Smooth muscle cell (in vitro differentiated cells): ENCODE measurements at regions not wholly inside any gene's neighbourhood (a gene's known extent, or its start where the extent isn't known, plus 50 kb on each side); places are given as distances from the start of the nearest gene placed in this dataset.

Experiments used
- DNase-seq: peaks from one replicate; lab custom pipeline; 2025; ENCODE audit not compliant: unreplicated experiment; lab: John Stamatoyannopoulos, UW
- H2AFZ ChIP-seq: fragments of 200-600 bp; sonication (generic); 2 replicates; pipeline ENCODE4 v1.6.0; 2016; ENCODE audit warnings: antibody characterized with exemption, low read depth, mild to moderate bottlenecking
- H3F3A ChIP-seq: fragments of 200-600 bp; sonication (generic); 2 replicates; pipeline ENCODE4 v1.6.0; 2017; ENCODE audit warnings: antibody characterized with exemption, low read depth
- H3K27ac ChIP-seq: fragments of 200-600 bp; sonication (generic); 2 replicates; pipeline ENCODE4 v1.5.1; 2016; ENCODE audit warnings: low read depth, mild to moderate bottlenecking
- H3K27me3 ChIP-seq: fragments of 200-600 bp; sonication (generic); 2 replicates; pipeline ENCODE4 v1.6.1; 2016; ENCODE audit warnings: low read depth, mild to moderate bottlenecking
- H3K36me3 ChIP-seq: fragments of 200-600 bp; sonication (generic); 2 replicates; pipeline ENCODE4 v1.5.1; 2016; ENCODE audit warnings: low read depth
- H3K4me1 ChIP-seq: fragments of 200-600 bp; sonication (generic); 2 replicates; pipeline ENCODE4 v1.5.1; 2016; ENCODE audit warnings: low read depth
- H3K4me2 ChIP-seq: fragments of 200-600 bp; sonication (generic); 2 replicates; pipeline ENCODE4 v1.6.0; 2016; ENCODE audit warnings: mild to moderate bottlenecking
- H3K4me3 ChIP-seq: fragments of 200-600 bp; sonication (generic); 2 replicates; pipeline ENCODE4 v1.5.1; 2016; ENCODE audit warnings: mild to moderate bottlenecking
- H3K79me2 ChIP-seq: fragments of 200-600 bp; sonication (generic); 2 replicates; pipeline ENCODE4 v1.6.0; 2016; ENCODE audit warnings: low read depth, mild to moderate bottlenecking
- H3K9ac ChIP-seq: fragments of 200-600 bp; sonication (generic); 2 replicates; pipeline ENCODE4 v1.6.0; 2016; ENCODE audit warnings: low read depth
- H3K9me3 ChIP-seq: fragments of 200-600 bp; sonication (generic); replicated peaks from 2 replicates; pipeline ENCODE4 v1.5.1; 2016; ENCODE audit warnings: low read depth
- H4K20me1 ChIP-seq: fragments of 200-600 bp; sonication (generic); 2 replicates; pipeline ENCODE4 v1.6.0; 2016; ENCODE audit warnings: low read depth
- WGBS: methylation state at CpG from one replicate; pipeline ENCODE4 v1.1.7; 2016; ENCODE audit warnings: low lambda C conversion rate; 5-methylcytosine and 5-hydroxymethylcytosine counted together
- TF ChIP-seq, protein P1 (sequence below): fragments of 200-600 bp; sonication (generic); IDR thresholded peaks from 2 replicates; pipeline ENCODE4 v1.5.1; 2017; ENCODE audit warnings: borderline replicate concordance, mild to moderate bottlenecking, antibody characterized with exemption; ENCODE audit not compliant: insufficient read depth, poor library complexity, severe bottlenecking

DNA sequence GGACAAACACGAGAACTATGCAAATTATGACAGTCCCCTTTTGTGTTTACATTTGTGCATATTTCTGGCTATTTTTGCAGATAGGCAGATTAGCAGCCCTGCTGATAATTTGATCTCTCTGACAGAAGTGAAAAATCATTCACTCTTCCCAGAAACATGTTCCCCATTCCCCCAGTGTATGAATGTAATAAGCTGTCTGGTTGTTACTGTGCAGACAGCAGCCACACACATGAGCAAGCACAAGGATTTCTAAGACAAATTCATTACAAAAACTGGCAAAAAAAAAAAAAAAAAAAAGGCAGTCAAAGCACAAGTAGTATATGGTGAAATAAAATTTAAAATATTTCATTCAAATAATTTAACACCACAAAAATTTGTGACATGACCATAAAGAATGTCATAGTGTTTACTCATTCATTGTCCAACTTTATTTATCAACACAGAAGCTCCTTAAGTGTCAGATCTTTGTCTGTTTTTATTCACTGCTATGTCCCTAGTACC, 95.5 kb upstream of the VGLL2 start:
- Histone ChIP-seq H2AFZ (no peak overlapping the region), H3K27me3 (no peaks in the 10 kb centered on the region), H3K4me2 (no peak overlapping the region), H4K20me1 (no peaks in the 10 kb centered on the region), H3K9me3 (no peaks in the 10 kb centered on the region), H3K4me3 (no peak overlapping the region), H3K9ac (no peak overlapping the region), H3K36me3 (no peaks in the 10 kb centered on the region), H3K79me2 (no peaks in the 10 kb centered on the region), H3K4me1 (no peaks in the 10 kb centered on the region), H3K27ac (no peak overlapping the region), H3F3A (no peaks in the 10 kb centered on the region)
- no peak for DNase-seq
- 64% methylated on average over 1 of the region's 1 CpG for WGBS
- TF ChIP-seq, protein P1, sequence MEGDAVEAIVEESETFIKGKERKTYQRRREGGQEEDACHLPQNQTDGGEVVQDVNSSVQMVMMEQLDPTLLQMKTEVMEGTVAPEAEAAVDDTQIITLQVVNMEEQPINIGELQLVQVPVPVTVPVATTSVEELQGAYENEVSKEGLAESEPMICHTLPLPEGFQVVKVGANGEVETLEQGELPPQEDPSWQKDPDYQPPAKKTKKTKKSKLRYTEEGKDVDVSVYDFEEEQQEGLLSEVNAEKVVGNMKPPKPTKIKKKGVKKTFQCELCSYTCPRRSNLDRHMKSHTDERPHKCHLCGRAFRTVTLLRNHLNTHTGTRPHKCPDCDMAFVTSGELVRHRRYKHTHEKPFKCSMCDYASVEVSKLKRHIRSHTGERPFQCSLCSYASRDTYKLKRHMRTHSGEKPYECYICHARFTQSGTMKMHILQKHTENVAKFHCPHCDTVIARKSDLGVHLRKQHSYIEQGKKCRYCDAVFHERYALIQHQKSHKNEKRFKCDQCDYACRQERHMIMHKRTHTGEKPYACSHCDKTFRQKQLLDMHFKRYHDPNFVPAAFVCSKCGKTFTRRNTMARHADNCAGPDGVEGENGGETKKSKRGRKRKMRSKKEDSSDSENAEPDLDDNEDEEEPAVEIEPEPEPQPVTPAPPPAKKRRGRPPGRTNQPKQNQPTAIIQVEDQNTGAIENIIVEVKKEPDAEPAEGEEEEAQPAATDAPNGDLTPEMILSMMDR: no peak

DNA sequence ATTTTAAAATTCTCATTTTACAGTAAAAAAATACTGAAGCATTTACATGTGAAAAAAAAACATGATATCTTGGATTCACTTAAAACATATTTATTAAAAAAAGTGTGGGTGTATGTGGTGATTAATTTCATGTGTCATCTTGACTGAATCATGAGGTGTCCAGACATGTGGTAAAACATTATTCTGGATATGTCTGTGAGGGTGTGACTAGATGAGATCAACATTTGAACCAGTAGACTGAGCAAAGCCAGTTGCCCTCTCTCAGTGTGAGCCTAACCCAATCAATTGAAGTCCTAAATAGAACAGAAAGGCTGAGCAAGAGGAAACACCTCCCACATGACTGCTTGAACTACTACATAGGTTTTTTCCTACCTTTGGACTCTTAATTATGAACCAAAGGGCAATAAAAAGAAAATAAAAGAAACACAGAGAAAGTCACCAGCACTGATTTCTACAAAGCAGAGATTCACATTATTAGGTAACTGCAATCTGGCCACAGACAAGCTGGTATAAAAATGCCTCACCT, 90.5 kb upstream of the VGLL2 start:
- Histone ChIP-seq H3K4me1 (no peaks in the 10 kb centered on the region), H3K27ac (no peak overlapping the region), H3K36me3 (no peaks in the 10 kb centered on the region), H4K20me1 (no peaks in the 10 kb centered on the region), H3K79me2 (no peaks in the 10 kb centered on the region), H3F3A (no peaks in the 10 kb centered on the region), H3K4me2 (no peak overlapping the region), H2AFZ (no peak overlapping the region), H3K9ac (no peak overlapping the region), H3K9me3 (no peaks in the 10 kb centered on the region), H3K27me3 (no peaks in the 10 kb centered on the region), H3K4me3 (no peak overlapping the region)
- TF ChIP-seq, protein P1: no peak
- DNase-seq: no peak

DNA sequence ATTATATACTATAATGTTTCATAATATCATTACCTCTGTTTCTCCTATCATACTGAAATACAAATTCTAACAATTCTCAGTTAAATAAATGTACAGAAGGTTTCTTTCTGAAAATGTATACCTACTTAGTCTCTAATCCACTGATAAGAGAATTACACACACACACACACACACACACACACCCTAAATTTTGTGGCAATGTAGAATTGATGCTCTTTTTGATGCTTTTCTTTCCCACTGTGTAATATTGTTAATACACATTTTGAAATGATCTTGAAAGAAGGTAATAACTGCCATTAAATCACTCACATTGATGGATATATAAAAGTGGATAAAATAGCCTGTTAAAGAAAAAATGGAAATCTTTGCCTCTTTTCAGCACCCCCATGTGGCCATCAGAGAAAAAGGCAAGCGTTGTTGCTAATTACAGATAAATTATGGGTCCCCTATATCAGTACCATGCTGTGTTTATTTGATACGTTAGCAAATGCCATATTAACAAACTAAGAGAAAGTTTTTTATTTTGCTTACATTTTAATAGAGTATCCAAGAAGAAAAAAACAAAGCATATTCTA, 76.6 kb upstream of the VGLL2 start:
- H3K9ac ChIP-seq: no peak overlapping the region
- 10% methylated on average over 2 of the region's 2 CpGs for WGBS
- DNase-seq: no peak

DNA sequence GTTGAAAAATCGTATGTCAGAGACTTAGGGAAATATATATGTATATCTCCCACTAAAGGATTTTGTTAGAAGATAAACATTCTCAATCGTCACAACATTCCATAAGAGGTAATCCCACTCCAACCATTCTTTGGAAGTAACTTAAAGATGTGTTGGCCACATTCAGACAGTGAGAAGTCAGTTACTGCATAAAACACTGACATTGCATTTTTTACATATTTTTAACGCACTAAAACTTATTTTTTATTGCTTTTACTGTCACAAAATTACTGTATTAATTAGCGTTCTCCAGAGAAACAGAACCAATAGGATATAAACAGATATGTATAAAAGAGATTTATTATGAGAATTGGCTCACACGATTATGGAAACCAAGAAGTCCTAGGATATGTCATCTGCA, 74.3 kb upstream of the VGLL2 start:
- no peak for DNase-seq
- 83% methylated on average over 5 of the region's 5 CpGs for WGBS
- H2AFZ ChIP-seq: no peak overlapping the region
- no peaks in the 10 kb centered on the region for H3F3A ChIP-seq
- H3K27ac ChIP-seq: no peak overlapping the region
- no peak overlapping the region for H3K4me2 ChIP-seq
- H4K20me1 ChIP-seq: no peaks in the 10 kb centered on the region
- H3K79me2 ChIP-seq: no peaks in the 10 kb centered on the region
- H3K36me3 ChIP-seq: no peaks in the 10 kb centered on the region
- H3K27me3 ChIP-seq: no peaks in the 10 kb centered on the region
- TF ChIP-seq, protein P1: no peak
- H3K4me3 ChIP-seq: no peak overlapping the region
- H3K9ac ChIP-seq: no peak overlapping the region
- no peaks in the 10 kb centered on the region for H3K9me3 ChIP-seq
- no peaks in the 10 kb centered on the region for H3K4me1 ChIP-seq

More for the DNA sequence above, 76.6 kb upstream of the VGLL2 start:
- H3K27me3 ChIP-seq: no peaks in the 10 kb centered on the region
- no peak overlapping the region for H3K4me2 ChIP-seq
- no peaks in the 10 kb centered on the region for H3K36me3 ChIP-seq
- TF ChIP-seq, protein P1: peak; percentile 44
- no peaks in the 10 kb centered on the region for H3K9me3 ChIP-seq
- H2AFZ ChIP-seq: no peak overlapping the region
- H3K4me3 ChIP-seq: no peak overlapping the region
- no peaks in the 10 kb centered on the region for H3K79me2 ChIP-seq
- no peaks in the 10 kb centered on the region for H3F3A ChIP-seq
- H4K20me1 ChIP-seq: no peaks in the 10 kb centered on the region
- no peak overlapping the region for H3K27ac ChIP-seq
- H3K4me1 ChIP-seq: no peaks in the 10 kb centered on the region
